Breast epithelium (tissue), 3 donors: ENCODE measurements at regions not wholly inside any gene's neighbourhood (a gene's known extent, or its start where the extent isn't known, plus 50 kb on each side); places are given as distances from the start of the nearest gene placed in this dataset.

Source experiments
- CTCF ChIP-seq, 3 donors: fragments of 450-650 bp; IDR thresholded peaks; one replicate each; pipeline ENCODE4 v1.5.1; 2016 to 2017; ENCODE audit warnings: antibody characterized with exemption in 3 of 3, mild to moderate bottlenecking in 3 of 3, moderate library complexity in 3 of 3
- POLR2A ChIP-seq: fragments of 450-650 bp; IDR thresholded peaks from one replicate; pipeline ENCODE4 v1.6.1; 2016; ENCODE audit warnings: antibody characterized with exemption, mild to moderate bottlenecking, moderate library complexity

GRCh38 chr13:63050287-63050686 lies 1634.6 kb upstream of the PCDH20 start:
- TF ChIP-seq CTCF (IDR thresholded peaks at IDR 0.05), result no peak
- no peak for TF ChIP-seq POLR2A
